IPS-18c (cell line): ENCODE measurements at regions not wholly inside any gene's neighbourhood (a gene's known extent, or its start where the extent isn't known, plus 50 kb on each side); places are given as distances from the start of the nearest gene placed in this dataset.
"Not testable (repeated sequence)": the region's sequence is repeated elsewhere in the genome, so short reads cannot be mapped to it uniquely, and the experiment has no call there.

Source experiments
- H3K4me3 ChIP-seq: 2 replicates; pipeline ENCODE4 v1.7.0; 2013; ENCODE audit warnings: low read depth, mild to moderate bottlenecking, low read length, moderate library complexity; ENCODE audit not compliant: insufficient read depth
- H3K9me3 ChIP-seq: one replicate; pipeline ENCODE4 v1.6.1; 2013; ENCODE audit warnings: mild to moderate bottlenecking, low read length, moderate library complexity; ENCODE audit not compliant: control insufficient read depth, insufficient read depth

- no peak overlapping the region for H3K4me3 ChIP-seq
- H3K9me3 ChIP-seq = no peaks in the 10 kb centered on the region
Observed at GRCh38 chr2:146992057-146992456, 852.8 kb upstream of the ACVR2A start.

- H3K4me3 ChIP-seq = no peak overlapping the region
- no peaks in the 10 kb centered on the region for H3K9me3 ChIP-seq
Observed at GRCh38 chr2:146990311-146991054, 854.3 kb upstream of the ACVR2A start.

GRCh38 chr2:146989741-146990140, 855.1 kb upstream of the ACVR2A start:
- no peak overlapping the region for H3K4me3 ChIP-seq
- H3K9me3 ChIP-seq = no peaks in the 10 kb centered on the region

DNA sequence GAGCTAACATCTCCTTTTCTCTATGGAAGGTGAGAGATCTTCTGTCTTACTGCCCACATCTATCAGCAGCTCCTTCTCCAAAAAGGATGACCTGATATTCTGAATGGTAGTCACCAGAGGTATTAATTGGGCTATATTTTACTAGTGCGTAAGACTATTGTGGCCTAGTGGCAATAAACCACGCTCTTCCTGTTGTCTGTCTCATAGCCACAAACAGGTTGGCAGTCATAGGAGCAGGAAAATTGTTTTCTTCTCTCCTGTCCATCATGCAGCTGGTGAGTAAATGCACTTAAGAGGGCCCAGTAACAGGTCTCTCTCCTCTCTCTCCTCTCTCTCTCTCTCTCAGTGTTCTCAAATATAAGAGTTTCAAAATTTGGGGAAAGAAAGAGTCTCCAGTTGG, 856.8 kb upstream of the ACVR2A start:
- H3K9me3 ChIP-seq = no peaks in the 10 kb centered on the region
- H3K4me3 ChIP-seq = no peak overlapping the region

DNA sequence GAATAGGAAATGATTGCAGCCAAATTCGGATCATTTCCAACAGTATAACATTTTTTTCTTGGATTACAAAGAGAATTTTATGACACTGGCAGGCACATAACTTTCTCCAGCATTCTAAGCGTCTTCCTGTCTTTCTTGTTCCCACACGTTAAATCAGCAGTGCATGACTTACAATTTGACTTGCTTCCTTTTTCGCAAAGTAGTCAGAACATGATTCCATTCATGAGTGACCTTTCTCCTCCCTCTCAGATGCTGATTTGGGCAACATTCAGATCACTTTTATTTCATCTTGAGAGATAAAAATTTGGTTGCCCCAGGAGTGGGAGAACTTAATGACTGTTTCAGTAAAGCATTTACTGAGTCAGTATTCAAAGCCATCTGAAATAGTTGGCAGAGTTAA, 858.7 kb upstream of the ACVR2A start:
- H3K4me3 ChIP-seq = no peak overlapping the region
- no peaks in the 10 kb centered on the region for H3K9me3 ChIP-seq

GRCh38 chr2:146985753-146986152, 859.1 kb upstream of the ACVR2A start:
- H3K4me3 ChIP-seq = no peak overlapping the region
- no peaks in the 10 kb centered on the region for H3K9me3 ChIP-seq

GRCh38 chr2:146984014-146984413, 860.8 kb upstream of the ACVR2A start:
- no peaks in the 10 kb centered on the region for H3K9me3 ChIP-seq
- no peak overlapping the region for H3K4me3 ChIP-seq

DNA sequence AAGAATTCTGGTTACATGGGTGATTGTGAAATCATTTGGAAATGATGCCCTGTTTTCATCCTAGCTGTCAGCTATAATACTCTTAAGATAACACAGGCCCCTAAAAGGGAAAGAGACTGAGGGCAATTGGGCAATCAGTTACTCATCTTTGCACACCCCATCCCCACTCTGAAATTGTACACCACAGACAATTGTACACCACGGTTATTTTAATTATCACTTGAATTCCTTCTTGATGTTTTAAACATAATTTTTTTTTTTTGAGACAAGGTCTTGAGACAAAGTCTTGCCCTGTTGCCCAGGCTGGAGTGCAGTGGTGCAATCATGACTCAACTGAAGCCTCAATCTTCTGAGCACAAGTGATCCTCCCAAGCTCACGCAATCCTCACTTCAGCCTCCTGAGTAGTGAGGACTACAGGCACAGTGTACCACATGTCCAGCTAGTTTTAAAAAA, 862.4 kb upstream of the ACVR2A start:
- no peak overlapping the region; the same call in 1 of the 2 replicates for H3K4me3 ChIP-seq
- no peaks in the 10 kb centered on the region for H3K9me3 ChIP-seq

DNA sequence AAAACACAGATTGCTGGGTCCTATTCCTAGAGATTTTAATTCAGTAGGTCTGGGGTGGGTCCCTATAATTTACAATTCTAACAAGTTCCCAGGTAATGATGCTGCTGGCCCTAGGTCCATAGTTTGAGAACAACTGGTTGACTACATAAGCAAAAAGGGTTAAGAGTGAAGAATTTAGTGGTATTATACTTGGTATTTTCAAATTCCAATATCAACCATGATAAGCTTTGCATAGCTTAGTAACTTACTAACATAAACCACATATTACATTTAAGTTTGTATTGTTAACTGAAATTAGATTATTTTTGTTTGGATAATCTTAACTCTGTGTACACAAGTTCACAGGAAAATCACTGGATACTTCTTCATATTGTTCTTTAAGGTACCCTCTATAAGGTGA, 862.9 kb upstream of the ACVR2A start:
- H3K9me3 ChIP-seq = no peaks in the 10 kb centered on the region
- H3K4me3 ChIP-seq = no peak overlapping the region

DNA sequence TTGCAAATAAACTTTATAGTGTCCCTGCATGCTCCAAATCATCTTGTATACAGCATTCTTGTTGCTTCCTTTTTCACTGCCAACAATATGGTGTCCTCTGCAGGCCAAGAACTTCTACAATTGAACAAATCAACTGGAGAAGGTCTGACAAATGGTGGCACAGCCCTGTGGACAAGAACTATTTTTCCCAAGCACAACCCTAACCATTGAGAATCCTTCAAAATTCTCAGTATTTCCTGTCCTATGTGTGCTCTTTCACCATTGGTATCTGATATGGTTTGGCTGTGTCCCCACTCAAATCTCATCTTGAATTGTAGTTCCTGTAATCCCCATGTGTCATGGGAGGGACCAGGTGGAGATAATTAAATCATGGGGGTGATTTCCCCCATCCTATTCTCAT, 865.1 kb upstream of the ACVR2A start:
- Histone ChIP-seq H3K4me3 (no peak overlapping the region), H3K9me3 (no peaks in the 10 kb centered on the region)

DNA sequence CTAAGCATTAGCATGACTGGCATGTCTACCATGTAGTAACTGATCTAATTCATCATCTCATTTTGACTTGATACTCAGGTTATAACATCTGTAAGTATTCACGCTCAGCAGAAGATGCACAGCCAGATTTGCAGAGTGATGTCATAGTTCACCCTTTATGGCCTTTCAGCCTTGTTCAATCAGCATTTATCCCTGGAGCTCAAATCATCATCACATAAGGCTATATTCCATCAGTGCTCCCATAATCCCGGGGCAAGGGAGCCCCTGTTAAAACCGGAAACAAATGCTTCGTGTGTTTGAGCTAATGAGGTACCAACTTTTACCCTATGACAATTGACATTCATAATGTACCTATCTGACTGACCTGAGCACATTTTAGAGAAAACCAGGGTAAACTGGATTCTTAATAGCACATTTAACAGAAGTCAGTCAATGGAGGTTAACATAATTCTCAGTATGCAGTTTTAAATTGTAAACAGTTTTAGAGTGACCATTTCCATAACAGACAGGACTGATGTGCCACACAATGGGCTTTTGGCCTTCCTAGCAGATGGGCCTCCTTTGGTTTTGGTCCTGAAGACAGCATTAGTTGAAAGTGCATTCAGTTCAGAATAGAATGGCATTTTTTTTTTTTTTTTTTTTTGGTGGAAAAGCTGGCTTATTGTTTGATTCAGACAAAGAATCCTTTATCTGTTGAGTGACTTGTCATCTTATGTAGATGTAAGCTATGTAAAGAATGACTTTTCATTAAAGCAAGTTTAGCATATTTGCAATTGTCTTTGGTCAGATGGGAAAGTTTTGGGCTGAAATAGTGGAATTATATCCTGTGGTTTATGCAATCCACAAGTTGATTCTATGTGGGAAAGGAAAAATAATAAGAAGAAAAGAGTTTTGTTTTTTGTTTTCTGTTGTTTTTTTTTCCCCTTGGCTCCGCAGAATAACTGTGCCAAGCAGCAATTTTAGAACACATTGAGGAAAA, 866.0 kb upstream of the ACVR2A start:
- Histone ChIP-seq H3K9me3 (no peaks in the 10 kb centered on the region), H3K4me3 (no peak overlapping the region)

- H3K9me3 ChIP-seq, H3K4me3 ChIP-seq: not testable (repeated sequence)
Observed at GRCh38 chr2:146970981-146971380, 873.8 kb upstream of the ACVR2A start.

DNA sequence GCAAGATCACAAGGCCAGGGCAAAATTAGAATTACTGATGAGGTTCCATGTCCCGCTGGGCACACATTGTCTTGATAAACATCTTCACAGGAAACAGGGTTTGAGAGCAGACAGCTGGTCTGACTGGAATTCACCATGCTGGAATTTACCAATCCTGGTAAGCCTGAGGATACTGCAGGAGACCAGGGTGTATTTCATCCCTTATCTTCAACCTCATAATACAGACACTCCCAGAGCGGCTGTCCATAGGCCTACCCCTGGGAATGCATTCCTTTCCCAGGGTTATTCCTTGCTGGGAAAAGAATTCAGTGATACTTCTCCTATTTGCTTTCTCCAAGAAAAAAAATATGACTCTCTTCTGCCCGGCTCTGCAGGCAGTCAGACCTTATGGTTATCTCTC, 875.1 kb upstream of the ACVR2A start:
- H3K4me3 ChIP-seq, H3K9me3 ChIP-seq: not testable (repeated sequence)

- Histone ChIP-seq H3K4me3 (no peak overlapping the region), H3K9me3 (no peaks in the 10 kb centered on the region)
Observed at GRCh38 chr2:146964494-146964893, 880.3 kb upstream of the ACVR2A start.

- Histone ChIP-seq H3K9me3 (no peaks in the 10 kb centered on the region), H3K4me3 (no peak overlapping the region)
Observed at GRCh38 chr2:146954544-146954943, 890.3 kb upstream of the ACVR2A start.

GRCh38 chr2:146952696-146953095, 892.1 kb upstream of the ACVR2A start:
- H3K9me3 ChIP-seq = no peaks in the 10 kb centered on the region
- H3K4me3 ChIP-seq = no peak overlapping the region

GRCh38 chr2:146950911-146951310, 893.9 kb upstream of the ACVR2A start:
- no peak overlapping the region for H3K4me3 ChIP-seq
- H3K9me3 ChIP-seq = no peaks in the 10 kb centered on the region

DNA sequence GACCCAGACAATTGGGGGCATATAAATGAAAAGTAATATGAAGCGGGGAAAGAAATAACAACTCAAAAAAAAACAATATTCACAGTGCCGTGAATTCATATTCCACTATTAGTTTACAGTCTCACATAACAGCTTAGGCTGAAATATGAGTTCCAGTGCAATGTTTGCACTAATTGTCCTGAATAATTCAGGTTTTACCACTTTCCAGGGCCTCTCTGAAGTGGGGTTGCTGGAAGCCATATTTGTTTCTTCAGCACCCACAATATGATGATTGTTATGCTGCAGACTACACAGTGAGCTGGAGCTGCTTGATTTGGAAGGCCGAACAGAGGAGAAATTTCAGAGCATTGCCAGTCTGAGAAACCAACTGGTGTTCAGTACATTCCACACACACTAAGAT, 894.5 kb upstream of the ACVR2A start:
- Histone ChIP-seq H3K9me3 (no peaks in the 10 kb centered on the region), H3K4me3 (no peak overlapping the region)
